ENCODE measurements at regions not wholly inside any gene's neighbourhood (a gene's known extent, or its start where the extent isn't known, plus 50 kb on each side); places are given as distances from the start of the nearest gene placed in this dataset.

DNA sequence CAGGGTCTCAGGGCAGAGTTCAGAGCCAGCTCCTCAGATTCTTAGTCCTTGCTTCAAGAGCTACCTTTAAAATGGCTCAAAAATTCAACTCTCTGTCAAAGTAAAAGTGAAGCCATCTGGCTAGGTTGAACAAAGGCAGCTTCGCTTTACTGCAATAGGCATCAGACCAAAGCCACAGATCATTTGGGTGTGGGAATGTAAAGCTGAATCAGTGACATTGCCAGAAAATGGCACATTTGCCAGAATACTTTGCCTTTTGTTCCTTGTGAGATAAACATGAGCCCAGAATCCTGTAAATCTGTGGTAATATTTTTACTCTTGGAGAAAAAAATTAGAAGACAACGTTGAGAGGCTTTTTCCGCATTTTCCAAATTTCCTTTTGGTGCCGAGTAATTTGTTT lies 210.5 kb downstream of the PALM2AKAP2 start:
- no peak for DNase-seq
- H3K27ac ChIP-seq: no peak overlapping the region
- no peaks in the 10 kb centered on the region for H3K36me3 ChIP-seq
- no peak overlapping the region for H3K4me3 ChIP-seq (ENCODE audit: low read depth, low read length)
- TF ChIP-seq, protein P1, sequence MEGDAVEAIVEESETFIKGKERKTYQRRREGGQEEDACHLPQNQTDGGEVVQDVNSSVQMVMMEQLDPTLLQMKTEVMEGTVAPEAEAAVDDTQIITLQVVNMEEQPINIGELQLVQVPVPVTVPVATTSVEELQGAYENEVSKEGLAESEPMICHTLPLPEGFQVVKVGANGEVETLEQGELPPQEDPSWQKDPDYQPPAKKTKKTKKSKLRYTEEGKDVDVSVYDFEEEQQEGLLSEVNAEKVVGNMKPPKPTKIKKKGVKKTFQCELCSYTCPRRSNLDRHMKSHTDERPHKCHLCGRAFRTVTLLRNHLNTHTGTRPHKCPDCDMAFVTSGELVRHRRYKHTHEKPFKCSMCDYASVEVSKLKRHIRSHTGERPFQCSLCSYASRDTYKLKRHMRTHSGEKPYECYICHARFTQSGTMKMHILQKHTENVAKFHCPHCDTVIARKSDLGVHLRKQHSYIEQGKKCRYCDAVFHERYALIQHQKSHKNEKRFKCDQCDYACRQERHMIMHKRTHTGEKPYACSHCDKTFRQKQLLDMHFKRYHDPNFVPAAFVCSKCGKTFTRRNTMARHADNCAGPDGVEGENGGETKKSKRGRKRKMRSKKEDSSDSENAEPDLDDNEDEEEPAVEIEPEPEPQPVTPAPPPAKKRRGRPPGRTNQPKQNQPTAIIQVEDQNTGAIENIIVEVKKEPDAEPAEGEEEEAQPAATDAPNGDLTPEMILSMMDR (IDR thresholded peaks at IDR 0.05; ENCODE audit: low read depth, low read length): no peak
- H3K27me3 ChIP-seq (ENCODE audit: insufficient read depth, low read depth, severe bottlenecking): no peaks in the 10 kb centered on the region
- H3K9me3 ChIP-seq (ENCODE audit: severe bottlenecking): peaks cover 6% of the 10 kb centered on the region

DNA sequence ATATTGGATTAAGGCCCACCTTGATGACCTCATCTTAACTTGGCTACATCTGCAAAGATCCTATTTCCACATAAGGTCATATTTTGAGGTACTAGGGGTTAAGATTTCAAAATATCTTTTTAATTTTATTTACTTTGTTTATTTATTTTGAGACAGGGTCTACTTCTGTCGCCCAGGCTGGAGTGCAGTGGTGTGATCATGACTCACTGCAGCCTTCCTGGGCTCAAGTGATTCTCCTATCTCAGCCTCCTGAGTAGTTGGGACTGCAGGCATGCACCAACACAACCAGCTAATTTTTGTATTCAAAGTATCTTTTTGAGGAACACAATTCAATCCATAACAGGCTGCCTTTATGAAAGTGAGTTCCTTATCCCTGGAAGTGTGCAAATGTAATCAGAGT lies 212.3 kb downstream of the PALM2AKAP2 start:
- TF ChIP-seq, protein P1 (IDR thresholded peaks at IDR 0.05; ENCODE audit: low read depth, low read length): no peak
- H3K27me3 ChIP-seq (ENCODE audit: insufficient read depth, low read depth, severe bottlenecking): no peaks in the 10 kb centered on the region
- no peak for DNase-seq
- no peak overlapping the region for H3K4me3 ChIP-seq (ENCODE audit: low read depth, low read length)
- no peaks in the 10 kb centered on the region for H3K36me3 ChIP-seq
- peaks cover 9% of the 10 kb centered on the region for H3K9me3 ChIP-seq (ENCODE audit: severe bottlenecking)
- no peak overlapping the region; the same call in 1 of the 2 replicates for H3K27ac ChIP-seq

DNA sequence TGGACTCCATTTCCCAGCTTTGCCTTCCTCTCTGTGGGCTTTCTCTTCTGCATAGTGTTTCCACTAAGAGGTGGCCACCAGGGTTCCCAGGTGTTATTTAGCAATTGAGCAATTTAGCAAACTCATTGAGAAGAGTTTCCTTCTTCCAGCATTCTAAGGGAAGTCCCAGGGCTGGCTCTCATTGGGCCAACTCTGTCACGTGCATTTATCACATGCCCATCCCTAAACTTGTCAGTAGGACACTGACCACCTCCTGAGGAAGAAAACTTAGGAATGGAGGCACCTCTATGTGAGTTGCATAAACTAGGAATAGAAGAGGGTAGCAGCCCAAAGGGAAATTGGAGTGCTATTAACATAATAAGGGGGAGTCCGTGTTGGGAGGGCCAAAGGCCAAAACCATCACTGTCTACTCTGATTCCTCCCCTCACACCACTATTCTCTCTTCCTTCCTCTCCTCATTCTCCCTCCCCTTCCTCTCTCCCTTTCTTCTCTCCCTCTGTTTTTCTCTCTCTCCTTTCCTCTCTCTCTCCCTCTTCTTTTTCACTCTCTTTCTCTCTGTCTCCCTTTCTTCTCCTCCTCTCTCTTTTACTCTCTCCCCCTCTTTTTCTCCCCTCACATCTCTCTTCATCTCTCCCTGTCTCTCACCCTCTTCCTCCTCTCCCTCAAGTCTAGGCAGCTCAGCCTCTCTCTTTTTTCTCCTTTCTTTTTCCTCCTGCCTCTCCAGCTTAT lies 213.4 kb downstream of the PALM2AKAP2 start:
- TF ChIP-seq, protein P1 (IDR thresholded peaks at IDR 0.05; ENCODE audit: low read depth, low read length): no peak
- peaks cover 9% of the 10 kb centered on the region for H3K9me3 ChIP-seq (ENCODE audit: severe bottlenecking)
- H3K27ac ChIP-seq: no peak overlapping the region
- H3K36me3 ChIP-seq: no peaks in the 10 kb centered on the region
- H3K27me3 ChIP-seq (ENCODE audit: insufficient read depth, low read depth, severe bottlenecking): no peaks in the 10 kb centered on the region
- H3K4me3 ChIP-seq (ENCODE audit: low read depth, low read length): no peak overlapping the region
- DNase-seq: no peak

DNA sequence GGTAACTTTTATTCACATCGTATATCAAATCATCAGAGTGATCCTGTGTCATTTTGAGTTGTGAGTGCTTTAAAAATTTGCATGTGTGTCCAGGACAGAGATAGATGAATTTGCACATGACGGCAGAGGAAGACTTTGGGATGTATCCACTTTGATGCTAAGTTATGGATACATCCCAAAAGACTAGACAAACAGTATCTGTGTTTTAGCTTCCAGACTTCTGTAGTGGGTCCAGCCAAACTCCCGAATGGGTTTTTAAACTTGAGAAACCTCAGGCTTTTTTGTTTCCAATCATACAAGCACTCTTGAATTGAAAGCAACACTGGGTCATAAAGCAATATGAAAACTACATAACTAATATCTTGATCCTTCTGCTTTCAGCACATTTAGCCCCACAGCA lies 213.8 kb downstream of the C9orf152 start:
- H3K36me3 ChIP-seq: no peaks in the 10 kb centered on the region

DNA sequence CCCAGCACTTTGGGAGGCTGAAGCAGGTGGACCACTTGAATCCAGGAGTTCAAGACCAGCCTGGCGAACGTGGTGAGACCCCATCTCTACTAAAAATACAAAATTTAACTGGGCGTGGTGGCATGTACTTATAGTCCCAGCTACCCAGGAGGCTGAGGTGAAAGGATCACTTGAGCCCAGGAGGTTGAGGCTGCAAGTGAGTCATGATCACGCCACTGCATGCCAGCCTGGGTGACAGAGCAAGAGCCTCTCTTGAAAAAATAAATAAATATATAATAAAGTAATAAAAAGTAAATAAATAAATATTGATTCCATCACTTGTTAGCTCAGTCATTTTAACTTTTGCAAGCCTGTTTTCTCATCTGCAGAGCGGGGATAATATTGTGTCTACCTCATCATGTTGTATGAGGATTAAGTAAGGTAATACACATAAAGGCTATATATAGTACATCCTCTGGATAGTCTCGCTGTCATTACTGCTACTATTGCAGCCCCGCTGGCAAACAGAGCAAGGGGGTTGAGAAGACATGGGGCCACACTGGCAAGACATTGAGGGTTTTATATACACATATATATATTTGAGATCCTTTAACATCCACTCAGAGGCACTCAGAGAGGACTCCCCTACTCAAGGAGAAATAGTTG lies 210.9 kb downstream of the C9orf152 start:
- H3K27me3 ChIP-seq (ENCODE audit: insufficient read depth, low read depth, severe bottlenecking): no peaks in the 10 kb centered on the region
- H3K9me3 ChIP-seq (ENCODE audit: severe bottlenecking): peaks cover 14% of the 10 kb centered on the region
- DNase-seq: no peak
- no peak overlapping the region for H3K4me3 ChIP-seq (ENCODE audit: low read depth, low read length)
- H3K36me3 ChIP-seq: no peaks in the 10 kb centered on the region
- no peak overlapping the region for H3K27ac ChIP-seq
- TF ChIP-seq, protein P1 (IDR thresholded peaks at IDR 0.05; ENCODE audit: low read depth, low read length): no peak

More for the DNA sequence above, 213.8 kb downstream of the C9orf152 start:
- Histone ChIP-seq H3K27me3 (ENCODE audit: insufficient read depth, low read depth, severe bottlenecking) (no peaks in the 10 kb centered on the region), H3K27ac (no peak overlapping the region), H3K9me3 (ENCODE audit: severe bottlenecking) (peaks cover 9% of the 10 kb centered on the region), H3K4me3 (ENCODE audit: low read depth, low read length) (no peak overlapping the region)
- TF ChIP-seq, protein P1 (IDR thresholded peaks at IDR 0.05; ENCODE audit: low read depth, low read length): no peak
- no peak for DNase-seq
